Body of pancreas (tissue), 4 donors: ENCODE measurements at regions not wholly inside any gene's neighbourhood (a gene's known extent, or its start where the extent isn't known, plus 50 kb on each side); places are given as distances from the start of the nearest gene placed in this dataset.
A peak's percentile ranks its signal among the peaks of the same experiment; 100 is the strongest.

ENCODE experiments used
- ATAC-seq: fragments of 150-250 bp; one replicate; pipeline ENCODE4 v1.9.1; 2016
- DNase-seq, 4 donors: peaks; one replicate each; pipeline ENCODE4 v3.0.0-alpha.2; 2019
- H3K27ac ChIP-seq, 4 donors: fragments of 200-600 bp; sonication (generic); 1 replicate in 3 of 4; 2 replicates in 1 of 4; pipeline versions ENCODE4 v1.5.1 to v1.6.1; 2016 to 2019; ENCODE audit warnings: mild to moderate bottlenecking in 1 of 4, mixed read lengths in 1 of 4, moderate library complexity in 1 of 4
- H3K27me3 ChIP-seq, 2 donors: fragments of 200-600 bp; sonication (generic); one replicate each; pipeline ENCODE4 v1.6.0; 2016; ENCODE audit warnings: mild to moderate bottlenecking in 1 of 2
- H3K36me3 ChIP-seq, 2 donors: fragments of 200-600 bp; sonication (generic); replicated peaks in 1 of 2; 2 replicates each; pipeline ENCODE4 v1.5.1; 2016; ENCODE audit warnings: low read depth in 2 of 2; ENCODE audit not compliant: insufficient read depth in 1 of 2
- H3K4me1 ChIP-seq: fragments of 200-600 bp; sonication (generic); one replicate; pipeline ENCODE4 v1.6.0; 2016
- H3K4me3 ChIP-seq, 2 donors: fragments of 200-600 bp; sonication (generic); 1 replicate in 1 of 2; 2 replicates in 1 of 2; pipeline ENCODE4 v1.5.1; 2016 to 2019
- H3K9me3 ChIP-seq, 3 donors: fragments of 200-600 bp; sonication (generic); 1 replicate in 2 of 3; 2 replicates in 1 of 3; pipeline ENCODE4 v1.5.1; 2016
- POLR2A ChIP-seq, 3 donors: fragments of 450-650 bp; IDR thresholded peaks; one replicate each; pipeline ENCODE4 v1.6.1; 2016; ENCODE audit warnings: antibody characterized with exemption in 3 of 3, mild to moderate bottlenecking in 2 of 3
- WGBS, 2 donors: methylation state at CpG; one replicate each; pipeline ENCODE4 v1.1.5; 2017; 5-methylcytosine and 5-hydroxymethylcytosine counted together
- intact Hi-C: fragments of 100-400 bp; cut with DNase I; formaldehyde crosslinking; loops from one replicate; pipeline ENCODE4 v1.15.1; 2023
- TF ChIP-seq, protein P1 (sequence below), 7 experiments: fragments of 450-650 bp in 4 of 7; fragments of 200-600 bp in 3 of 7; sonication (generic) in 3 of 7; IDR thresholded peaks; one replicate each; pipeline ENCODE4 v1.5.1; 2016 to 2019; ENCODE audit warnings: antibody characterized with exemption in 7 of 7

GRCh38 chr16:55031481-55031880, 100.8 kb downstream of the IRX5 start:
- DNase-seq, result no peak
- Histone ChIP-seq H3K36me3 (no peaks in the 10 kb centered on the region), H3K4me3 (no peak overlapping the region), H3K27ac (no peak overlapping the region), H3K9me3 (no peaks in the 10 kb centered on the region), H3K4me1 (no peaks in the 10 kb centered on the region), H3K27me3 (no peaks in the 10 kb centered on the region)
- TF ChIP-seq POLR2A (IDR thresholded peaks at IDR 0.05), result no peak
- intact Hi-C loops, result no loop called here
- ATAC-seq, result no peak
- WGBS, 2 donors, result 47 to 61% methylated on average over 6 of the region's 6 CpGs

- no peak overlapping the region for H3K27ac ChIP-seq
- 60 to 67% methylated on average over 23 to 28 of the region's 28 CpGs for WGBS, 2 donors
Measured at GRCh38 chr16:55033225-55034156, 102.8 kb downstream of the IRX5 start.

DNA sequence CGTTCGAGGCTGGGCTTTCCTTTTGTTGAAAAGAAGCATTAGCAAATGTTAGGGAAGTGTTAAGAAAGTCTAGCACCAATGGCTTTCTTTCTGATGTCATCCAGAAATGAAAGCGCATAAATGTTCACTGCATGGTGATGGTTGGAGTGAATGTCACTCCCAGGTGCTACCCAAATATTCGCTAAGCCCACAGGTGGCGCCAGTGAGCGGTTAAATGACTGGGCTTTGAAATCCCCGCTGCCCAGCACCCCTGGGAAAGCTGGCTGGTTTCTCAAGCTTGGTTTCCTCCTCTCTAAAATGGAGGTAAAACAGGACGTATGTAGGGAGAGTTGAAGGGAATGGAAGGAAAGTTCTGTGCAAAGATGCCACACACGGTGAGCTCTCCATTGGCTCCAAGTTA, 104.4 kb downstream of the IRX5 start:
- Histone ChIP-seq H3K27ac (no peak overlapping the region), H3K4me3 (no peak overlapping the region), H3K27me3 (no peaks in the 10 kb centered on the region), H3K4me1 (no peaks in the 10 kb centered on the region), H3K9me3 (no peaks in the 10 kb centered on the region), H3K36me3 (no peaks in the 10 kb centered on the region)
- WGBS, 2 donors, result 20 to 21% methylated on average over 9 of the region's 9 CpGs
- DNase-seq (peak; percentile 34 to 71 (median 52)), ATAC-seq (peak; percentile 30)
- TF ChIP-seq POLR2A (IDR thresholded peaks at IDR 0.05), result no peak
- TF ChIP-seq, protein P1, sequence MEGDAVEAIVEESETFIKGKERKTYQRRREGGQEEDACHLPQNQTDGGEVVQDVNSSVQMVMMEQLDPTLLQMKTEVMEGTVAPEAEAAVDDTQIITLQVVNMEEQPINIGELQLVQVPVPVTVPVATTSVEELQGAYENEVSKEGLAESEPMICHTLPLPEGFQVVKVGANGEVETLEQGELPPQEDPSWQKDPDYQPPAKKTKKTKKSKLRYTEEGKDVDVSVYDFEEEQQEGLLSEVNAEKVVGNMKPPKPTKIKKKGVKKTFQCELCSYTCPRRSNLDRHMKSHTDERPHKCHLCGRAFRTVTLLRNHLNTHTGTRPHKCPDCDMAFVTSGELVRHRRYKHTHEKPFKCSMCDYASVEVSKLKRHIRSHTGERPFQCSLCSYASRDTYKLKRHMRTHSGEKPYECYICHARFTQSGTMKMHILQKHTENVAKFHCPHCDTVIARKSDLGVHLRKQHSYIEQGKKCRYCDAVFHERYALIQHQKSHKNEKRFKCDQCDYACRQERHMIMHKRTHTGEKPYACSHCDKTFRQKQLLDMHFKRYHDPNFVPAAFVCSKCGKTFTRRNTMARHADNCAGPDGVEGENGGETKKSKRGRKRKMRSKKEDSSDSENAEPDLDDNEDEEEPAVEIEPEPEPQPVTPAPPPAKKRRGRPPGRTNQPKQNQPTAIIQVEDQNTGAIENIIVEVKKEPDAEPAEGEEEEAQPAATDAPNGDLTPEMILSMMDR (IDR thresholded peaks at IDR 0.05), result peak; percentile 27 to 57 (median 47)
- intact Hi-C loops, result no loop called here

More at GRCh38 chr16:55033225-55034156, 102.8 kb downstream of the IRX5 start:
- no peaks in the 10 kb centered on the region for H3K4me1 ChIP-seq
- no peaks in the 10 kb centered on the region for H3K36me3 ChIP-seq
- intact Hi-C loops, result no loop called here
- H3K9me3 ChIP-seq, result no peaks in the 10 kb centered on the region
- ATAC-seq (no peak), DNase-seq (no peak)
- H3K27me3 ChIP-seq, result no peaks in the 10 kb centered on the region
- H3K4me3 ChIP-seq, result no peak overlapping the region
- TF ChIP-seq, protein P1 (IDR thresholded peaks at IDR 0.05), result no peak
- no peak for TF ChIP-seq POLR2A (IDR thresholded peaks at IDR 0.05)

- H3K36me3 ChIP-seq, result no peaks in the 10 kb centered on the region
- no peak overlapping the region for H3K27ac ChIP-seq
- ATAC-seq, result no peak
- no peak overlapping the region for H3K4me3 ChIP-seq
- H3K9me3 ChIP-seq, result no peaks in the 10 kb centered on the region
- TF ChIP-seq, protein P1 (IDR thresholded peaks at IDR 0.05), result no peak
- no peak for TF ChIP-seq POLR2A (IDR thresholded peaks at IDR 0.05)
- intact Hi-C loops, result no loop called here
- H3K27me3 ChIP-seq, result no peaks in the 10 kb centered on the region
- no peaks in the 10 kb centered on the region for H3K4me1 ChIP-seq
- WGBS, 2 donors, result 70 to 74% methylated on average over 4 of the region's 4 CpGs
- no peak for DNase-seq
Measured at GRCh38 chr16:55035956-55036355, 105.3 kb downstream of the IRX5 start.

- WGBS, 2 donors, result 76 to 95% methylated on average over 5 to 14 of the region's 14 CpGs
- no peak for ATAC-seq
- no peak for TF ChIP-seq POLR2A (IDR thresholded peaks at IDR 0.05)
- TF ChIP-seq, protein P1 (IDR thresholded peaks at IDR 0.05), result no peak
- no peak for DNase-seq
- Histone ChIP-seq H3K27ac (no peak overlapping the region), H3K4me3 (no peak overlapping the region), H3K4me1 (no peaks in the 10 kb centered on the region), H3K9me3 (no peaks in the 10 kb centered on the region), H3K27me3 (no peaks in the 10 kb centered on the region), H3K36me3 (no peaks in the 10 kb centered on the region)
- intact Hi-C loops, result no loop called here
Measured at GRCh38 chr16:55036371-55036821, 105.7 kb downstream of the IRX5 start.
